ENCODE measurements at regions not wholly inside any gene's neighbourhood (a gene's known extent, or its start where the extent isn't known, plus 50 kb on each side); places are given as distances from the start of the nearest gene placed in this dataset.

DNA sequence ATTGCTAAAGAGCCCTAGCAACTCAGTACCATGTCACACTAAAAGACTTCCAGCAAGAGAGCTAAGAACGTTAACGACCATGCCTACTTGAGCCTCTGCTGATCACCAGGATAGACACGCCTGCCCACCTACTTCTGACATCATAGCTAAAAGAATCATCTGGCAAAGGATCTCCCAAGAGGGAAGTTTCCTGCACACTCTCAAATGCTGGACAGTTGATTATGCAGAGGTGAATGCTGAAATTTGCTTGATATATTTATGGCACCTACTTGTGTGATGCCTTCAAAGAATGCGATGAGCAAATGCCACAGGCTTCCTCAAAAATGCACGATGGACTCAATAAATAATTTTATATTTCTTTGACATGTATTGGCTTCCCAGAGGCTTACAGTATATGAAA is 113.6 kb downstream of the GALC start:
- DNase-seq (ENCODE audit: low read depth) = no peak

DNA sequence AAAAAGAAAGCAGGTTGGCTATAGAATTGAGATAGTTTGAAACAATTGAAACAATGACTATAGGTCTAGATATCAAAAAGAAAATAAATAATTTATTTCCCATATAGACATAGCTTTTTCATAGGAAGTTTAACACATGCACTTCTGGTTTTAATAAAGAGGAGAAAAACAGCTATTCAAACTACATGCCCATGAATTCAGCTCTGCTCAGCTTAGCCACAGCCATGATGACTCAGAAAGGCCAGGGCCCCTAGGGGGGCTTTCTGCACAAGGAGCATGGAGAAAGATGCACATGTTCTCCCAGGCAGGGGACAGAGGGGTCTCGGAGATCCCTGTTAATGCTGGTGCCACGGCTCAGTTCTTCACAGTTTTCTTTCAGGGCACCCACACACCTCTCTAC is 114.0 kb downstream of the GALC start:
- no peak for DNase-seq (ENCODE audit: low read depth)

DNA sequence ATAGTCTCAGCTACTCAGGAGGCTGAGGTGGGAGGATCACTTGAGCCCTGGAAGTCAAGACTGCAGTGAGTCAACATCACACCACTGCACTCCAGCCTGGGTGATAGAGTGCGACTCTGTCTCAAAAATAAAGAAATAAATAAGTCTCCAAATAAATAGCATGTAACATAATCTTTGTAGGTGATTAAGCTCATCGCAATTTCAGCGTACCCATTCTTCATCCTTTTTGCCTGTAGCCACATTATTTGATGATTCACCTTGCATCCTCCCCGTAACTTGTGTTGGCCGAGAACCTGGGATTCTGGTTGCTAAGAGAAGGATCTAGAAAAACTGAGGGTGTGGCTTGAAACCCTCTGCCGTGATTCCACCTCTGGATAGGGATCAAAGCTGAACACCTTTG is 115.1 kb downstream of the GALC start:
- no peak for DNase-seq (ENCODE audit: low read depth)

DNA sequence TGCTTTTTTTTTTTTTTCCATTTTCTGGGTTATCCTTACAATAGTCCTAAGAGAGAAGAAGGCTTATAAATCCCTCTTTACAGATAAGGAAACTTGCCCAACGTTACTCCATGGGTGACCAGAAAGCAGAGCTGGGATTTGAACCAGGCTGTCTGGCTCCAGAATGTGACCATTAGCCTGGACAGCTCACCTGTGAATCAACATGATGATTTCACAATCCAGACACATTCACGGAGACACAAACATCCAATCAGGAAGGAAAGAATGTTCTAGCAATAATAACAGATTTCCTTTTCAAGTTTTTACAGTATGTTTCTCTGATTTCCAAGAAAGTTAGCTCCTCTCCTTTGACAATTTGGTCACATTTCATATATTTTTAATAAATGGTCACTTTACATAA is 118.3 kb downstream of the GALC start:
- no peak for DNase-seq (ENCODE audit: low read depth)

DNA sequence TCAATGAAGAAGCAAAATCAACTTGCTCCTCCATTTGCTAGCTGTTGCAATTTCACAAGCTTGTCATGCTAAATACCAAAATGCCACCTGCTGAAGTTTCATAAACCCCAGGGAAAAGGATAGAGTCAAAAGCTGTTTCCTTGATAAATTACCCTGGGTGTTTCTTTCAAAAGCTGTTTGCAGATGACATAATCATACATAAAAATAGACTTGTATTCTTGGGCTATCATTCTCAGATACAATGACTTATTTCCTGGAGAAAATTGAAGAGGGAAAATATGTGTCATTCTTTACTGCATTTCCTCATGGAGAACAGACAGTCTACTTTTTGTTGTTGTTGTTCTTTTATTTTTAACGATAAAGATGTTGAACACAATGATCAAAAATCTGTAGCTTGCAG is 119.2 kb downstream of the GALC start:
- DNase-seq (ENCODE audit: low read depth) = no peak

DNA sequence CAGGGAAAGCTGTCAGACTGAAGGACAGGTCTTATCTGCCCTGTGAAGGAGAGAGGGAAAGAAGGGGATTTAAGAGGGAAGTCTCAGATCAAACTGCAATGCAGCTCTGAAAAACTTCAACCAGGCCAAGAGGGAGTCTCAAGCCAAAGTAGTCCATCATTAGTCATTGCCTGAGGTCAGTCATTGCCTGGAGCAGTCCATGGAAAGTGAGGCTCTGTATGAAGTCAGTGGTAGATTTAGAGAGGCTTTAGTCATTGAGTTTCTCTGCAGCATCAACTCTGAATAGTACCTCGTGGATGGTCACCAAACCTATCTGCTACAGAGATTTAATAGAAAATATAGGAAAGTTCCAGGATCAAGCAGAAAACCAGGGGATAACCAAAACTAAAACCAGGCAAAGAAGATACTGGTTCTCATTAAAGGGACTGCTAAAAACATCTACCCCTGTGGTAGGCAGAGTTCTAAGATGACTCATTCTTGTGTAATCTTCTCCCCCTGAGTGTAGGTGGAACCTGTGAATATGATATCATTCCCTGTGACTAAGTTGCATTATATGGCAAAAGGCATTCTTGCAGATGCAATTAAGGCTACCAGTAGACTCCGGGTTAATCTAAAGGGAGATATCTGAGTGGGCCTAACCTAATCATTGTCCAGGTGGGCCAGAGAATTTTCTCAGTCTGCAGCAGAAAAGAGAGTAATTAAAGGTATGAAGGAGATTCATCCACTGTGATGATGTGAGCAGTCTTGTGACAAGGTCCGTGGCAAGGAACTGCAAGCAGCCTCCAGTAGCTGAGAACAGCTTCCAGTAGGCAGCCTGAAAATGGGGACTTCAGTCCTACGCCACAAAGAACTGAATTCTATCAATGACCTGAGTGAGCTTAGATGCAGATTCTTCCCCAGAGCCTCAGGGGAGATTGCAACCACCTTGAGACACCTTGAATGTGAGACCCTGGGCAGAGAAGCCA is 123.1 kb downstream of the GALC start:
- no peak for DNase-seq (ENCODE audit: low read depth)

DNA sequence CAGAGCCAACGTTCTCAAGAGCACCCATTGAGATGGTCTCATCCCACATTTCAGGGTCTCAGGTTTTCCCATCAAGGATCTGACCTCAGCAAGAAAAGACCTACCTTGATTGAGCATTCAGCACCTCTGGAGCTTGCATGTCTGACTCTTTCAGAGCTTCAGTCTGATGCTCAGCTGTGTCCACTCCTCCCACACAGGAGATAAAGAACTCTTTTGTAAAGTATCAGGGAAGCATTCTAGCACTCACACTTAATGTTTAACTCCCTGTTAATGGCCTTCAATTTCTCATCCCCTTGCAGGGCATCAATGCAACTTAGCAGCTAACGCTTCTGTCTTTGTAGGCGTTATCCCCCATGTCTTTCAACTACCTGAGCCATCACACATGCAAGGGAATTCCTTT is 124.1 kb downstream of the GALC start:
- DNase-seq (ENCODE audit: low read depth) = no peak

DNA sequence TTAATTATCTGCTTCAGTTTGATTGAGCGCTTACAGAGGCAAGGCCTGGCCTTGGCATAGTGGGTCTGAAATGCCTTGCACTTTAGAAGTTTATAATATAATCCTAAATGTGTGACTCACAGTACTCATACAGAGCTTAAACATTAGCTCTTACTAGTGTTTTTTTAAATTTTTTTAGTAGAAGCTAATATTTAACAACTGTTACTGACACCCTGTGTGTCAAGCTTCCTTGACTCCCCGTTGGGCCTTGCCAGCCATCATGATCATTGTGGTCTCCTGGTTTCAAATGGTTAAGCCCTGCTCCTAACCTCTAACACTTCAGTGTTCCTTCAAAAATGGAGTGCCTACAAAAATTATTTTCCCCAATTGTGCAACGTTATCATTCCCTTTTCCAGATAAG is 126.9 kb downstream of the GALC start:
- DNase-seq (ENCODE audit: low read depth) = no peak

DNA sequence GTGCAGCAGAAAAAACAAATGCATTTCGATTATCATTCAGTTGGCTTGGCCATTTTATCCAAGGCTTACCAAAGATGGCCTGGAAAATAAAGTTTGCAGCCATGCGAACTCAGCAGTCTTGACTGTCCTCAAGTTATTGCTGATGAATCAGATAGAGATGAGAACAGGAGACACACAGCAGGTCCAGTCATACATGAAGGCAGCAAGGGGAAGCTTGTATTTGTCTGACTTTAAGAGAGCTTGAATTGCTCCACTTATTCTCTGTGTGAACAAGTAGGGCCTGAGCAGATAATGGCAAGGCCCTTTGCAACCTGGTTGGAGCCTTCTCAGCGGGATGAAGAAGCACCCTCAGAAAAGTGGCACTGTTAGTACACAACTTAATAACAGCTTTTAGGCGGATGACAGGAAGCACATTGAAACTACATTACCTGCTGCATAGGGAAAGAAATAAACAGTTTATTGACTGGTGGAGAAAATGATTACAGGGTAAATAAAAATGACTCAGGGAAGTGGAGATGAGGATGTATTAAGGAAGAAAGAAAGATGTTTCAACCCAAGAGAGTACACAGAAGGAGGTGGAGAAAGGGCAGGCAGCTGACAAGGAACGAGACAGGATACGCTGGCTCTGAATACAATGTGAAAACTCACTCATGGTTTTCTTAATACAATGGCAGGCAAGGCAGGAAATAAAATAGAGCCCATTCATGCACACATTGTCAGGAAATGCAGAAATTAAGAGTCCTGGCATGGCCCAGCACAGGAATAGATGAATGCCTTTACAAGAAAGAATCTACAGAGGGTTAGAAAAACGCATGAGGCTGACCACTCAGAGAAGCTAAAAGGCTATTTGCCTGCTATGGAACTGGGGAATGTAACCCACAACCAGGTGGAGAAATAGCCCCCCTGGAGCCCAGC is 128.4 kb downstream of the GALC start:
- no peak for DNase-seq (ENCODE audit: low read depth)

DNA sequence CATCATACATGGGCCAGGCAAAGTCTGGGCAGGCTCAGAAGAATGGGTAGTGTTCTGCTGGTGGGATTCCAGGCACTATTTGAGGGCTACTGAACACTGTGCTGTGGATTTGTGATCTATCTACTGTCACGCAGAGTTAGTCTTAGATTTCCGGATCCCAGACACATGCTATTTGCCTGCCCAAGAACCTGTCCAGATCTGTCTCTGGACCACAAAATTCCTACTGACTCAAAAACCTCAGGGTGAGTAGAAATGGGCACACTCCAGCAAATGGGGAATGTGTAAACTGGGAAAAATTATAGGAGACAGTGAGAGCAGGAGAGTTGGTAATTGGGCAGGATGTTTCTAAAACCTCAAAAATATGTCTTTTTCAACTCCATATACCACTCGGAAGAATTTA is 129.9 kb downstream of the GALC start:
- no peak for DNase-seq (ENCODE audit: low read depth)

DNA sequence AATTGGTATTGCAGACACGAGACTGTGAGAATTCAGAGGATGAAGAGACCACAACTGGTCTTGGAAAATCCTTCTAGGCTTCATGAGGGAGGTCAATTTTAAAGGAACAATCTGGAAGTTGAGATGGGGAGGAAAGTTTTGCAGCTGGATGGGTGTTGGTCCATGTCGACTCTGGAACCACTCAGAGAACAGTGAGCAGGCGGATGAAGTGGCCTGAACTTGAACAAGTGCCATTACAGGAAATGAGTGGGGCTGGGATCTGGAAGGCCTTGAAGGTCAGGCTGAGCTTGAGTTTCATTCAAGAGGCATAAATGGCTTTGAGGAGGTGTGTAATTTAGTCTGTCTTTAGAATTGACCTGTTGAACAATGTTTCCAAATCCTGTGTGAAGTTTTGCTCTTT is 140.9 kb downstream of the GALC start:
- DNase-seq (ENCODE audit: low read depth) = no peak

DNA sequence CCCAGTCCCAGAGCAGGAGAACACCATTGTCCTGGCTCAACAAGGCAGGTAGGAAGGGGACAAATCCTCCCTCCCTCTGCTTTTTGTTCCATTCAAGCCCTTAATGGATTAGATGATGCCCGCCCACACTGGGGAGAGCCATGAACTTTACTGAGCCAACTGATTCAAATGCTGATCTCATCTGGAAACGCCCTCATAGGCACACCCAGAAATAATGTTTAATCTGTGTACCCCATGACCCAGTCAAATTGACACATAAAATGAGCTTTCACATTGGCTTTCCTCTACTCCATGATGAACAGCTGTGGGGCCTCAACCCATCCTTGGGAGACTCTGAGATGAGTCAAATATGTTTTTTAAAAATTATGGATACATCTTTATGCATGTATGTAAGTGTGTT is 141.8 kb downstream of the GALC start:
- DNase-seq (ENCODE audit: low read depth) = no peak

DNA sequence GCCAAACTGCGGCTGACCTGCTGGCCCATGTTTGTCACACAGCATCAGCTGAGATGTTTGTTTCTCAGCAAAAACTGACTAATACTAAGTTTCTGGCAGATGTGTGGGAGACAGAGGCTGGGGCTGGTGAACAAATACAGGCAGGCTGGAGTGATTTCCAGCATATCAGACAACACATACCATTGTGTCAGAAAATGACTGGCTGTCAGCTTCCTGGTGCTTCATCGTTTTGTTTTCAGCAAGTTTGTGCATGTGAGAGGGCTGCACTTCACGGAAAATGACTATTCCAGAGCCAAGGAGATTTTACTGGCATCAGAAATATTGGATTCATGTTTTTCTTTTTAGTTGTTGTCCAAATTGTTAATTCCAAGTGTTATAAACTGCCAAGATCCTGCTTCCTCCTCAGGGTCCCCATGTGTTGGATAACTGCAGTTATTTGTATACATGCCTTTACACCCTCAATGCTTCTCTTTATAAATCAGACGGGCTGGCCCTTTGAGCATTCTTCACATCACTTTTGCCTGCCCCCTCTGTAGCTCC is 145.7 kb downstream of the GALC start:
- no peak for DNase-seq (ENCODE audit: low read depth)

DNA sequence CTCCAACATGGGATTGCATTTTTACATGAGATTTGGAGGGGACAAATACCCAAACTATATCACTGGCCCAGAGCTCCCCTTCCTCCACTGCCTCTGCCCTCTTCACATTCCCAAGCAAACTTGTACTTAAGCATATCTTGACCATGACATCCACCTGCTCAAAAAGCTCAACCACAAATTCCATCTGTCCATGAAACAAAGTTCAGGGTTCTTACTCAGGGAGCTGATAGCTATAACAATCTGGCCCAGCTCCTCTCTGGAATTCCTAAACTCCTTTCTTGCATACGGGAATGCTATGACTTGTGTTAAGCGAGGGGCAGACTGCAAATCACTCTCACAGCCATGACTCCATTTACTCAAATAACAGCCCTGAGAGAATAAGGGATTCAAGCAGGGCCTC is 152.1 kb downstream of the GALC start:
- no peak for DNase-seq (ENCODE audit: low read depth)

DNA sequence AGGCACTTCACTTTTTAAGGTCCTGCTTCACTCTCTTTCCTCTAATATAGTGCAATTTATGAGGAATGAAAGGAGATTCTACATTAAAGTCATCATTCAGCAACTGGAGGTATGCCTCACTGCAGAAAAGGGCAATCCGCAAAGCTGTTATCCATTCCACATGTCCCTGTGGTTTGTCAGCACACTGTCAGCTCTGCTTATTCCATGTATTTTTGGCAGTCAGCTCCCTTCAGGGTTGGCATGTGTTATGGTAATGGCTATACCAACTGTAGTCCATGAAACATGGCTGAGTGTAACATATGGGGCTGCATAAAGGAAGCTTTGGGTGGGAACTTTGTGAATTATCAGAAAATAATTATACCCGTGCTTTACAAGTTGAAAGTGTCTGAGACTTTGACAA is 154.1 kb downstream of the GALC start:
- no peak for DNase-seq (ENCODE audit: low read depth)

DNA sequence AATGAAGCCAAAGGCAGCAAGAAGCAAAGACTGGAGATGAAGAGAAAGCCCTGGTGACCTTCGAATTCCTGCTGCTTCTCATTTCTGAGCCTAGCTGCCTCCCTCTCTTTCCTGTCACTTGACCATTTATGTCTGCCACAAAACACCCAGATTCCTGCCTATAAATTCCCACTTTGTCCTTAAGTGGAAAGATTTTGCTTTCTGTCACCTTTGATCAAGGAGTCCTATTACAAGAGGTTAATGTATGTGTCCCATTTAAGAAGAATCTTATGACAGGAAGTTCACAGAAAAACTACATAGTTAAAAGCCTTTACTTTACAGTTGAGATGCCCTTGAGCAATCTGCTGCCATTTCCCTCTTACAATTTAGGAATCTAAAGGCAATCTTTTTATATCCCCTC is 155.7 kb downstream of the GALC start:
- no peak for DNase-seq (ENCODE audit: low read depth)

DNA sequence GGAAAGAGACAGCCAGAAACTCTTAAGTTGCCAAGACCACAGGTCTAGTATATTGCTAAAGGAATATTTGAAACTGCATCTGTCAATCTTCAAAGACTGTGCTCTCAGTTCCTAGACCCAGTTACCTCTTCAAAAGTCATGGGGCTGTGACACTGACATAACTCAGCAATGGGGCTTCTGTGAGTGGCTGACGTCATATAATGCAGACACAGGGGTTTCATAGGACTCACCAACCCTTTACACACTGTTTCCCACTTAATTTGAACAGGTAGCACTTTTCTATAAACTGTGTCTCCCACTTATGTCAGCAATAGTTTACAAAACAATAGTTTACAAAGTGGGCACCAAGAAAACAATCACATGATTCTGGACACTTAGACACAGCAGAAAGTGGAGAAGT is 158.4 kb downstream of the GALC start:
- no peak for DNase-seq (ENCODE audit: low read depth)

DNA sequence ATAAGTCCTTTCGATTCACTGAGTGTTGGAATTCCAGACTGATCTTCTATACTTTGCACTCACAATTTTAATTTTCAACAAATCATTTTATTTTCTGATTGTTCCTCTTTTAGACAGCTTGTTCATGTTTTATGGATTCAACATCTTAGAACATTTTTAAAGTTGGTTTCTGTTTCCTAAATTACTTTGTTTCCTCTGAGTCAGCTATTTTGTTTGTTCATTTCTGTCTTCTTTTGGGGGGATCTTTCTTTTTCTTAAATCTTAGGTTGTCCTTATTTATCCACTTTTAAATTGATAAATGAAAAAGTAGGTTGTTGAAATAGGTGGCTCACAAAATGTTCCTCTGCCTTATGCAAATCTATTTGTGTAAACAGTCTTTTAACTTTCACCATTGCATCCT is 160.0 kb downstream of the GALC start:
- no peak for DNase-seq (ENCODE audit: low read depth)

DNA sequence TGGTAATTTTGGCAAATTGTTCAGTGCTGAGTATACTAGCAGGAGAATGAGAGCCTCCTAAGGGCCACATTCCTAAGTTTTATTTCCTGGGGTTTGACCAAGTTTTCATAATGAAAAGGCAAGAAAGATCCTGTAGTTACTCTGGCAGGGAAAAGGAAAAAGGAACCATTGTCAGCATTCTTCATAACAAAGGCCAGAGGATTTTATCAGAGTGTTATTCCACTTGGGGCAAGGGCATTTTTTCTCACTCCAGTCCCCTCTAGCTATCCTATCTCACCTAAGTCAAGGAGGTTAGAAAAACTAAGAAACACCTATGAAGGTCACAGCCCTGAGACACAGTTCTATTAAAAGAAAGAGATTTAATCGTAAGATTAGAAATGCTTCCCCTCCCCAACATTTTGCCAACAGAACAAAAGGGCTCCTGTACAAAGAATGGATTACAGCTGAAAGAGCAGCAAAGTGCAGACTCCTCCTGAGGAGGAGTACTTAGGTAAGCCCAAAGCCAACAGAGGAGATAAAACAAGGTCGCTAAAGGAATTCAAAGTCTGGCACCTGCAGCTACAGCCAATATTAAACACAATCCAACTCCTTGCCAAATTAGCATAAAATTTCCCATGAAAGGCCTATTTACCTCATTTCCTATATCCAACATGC is 162.4 kb downstream of the GALC start:
- no peak for DNase-seq (ENCODE audit: low read depth)

DNA sequence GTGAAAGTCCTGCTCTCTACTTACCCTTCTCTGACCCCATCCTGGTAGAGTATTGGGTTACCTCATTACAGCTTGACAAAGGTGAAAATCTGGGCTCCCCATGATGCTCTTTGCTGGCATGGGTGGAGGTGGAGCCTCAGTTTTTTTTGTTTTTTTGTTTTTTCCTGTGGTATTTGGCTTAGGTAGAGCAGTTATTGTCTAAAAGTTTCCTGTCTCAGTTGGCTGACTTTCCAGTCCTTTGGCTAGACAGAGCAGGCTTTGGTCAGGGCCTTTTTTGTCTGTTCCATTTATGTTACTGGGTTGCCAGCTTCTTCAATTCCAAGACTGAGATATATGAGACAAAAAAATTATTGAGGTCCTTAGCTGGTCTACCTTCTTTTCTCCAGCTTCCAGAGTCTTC is 163.4 kb downstream of the GALC start:
- no peak for DNase-seq (ENCODE audit: low read depth)

DNA sequence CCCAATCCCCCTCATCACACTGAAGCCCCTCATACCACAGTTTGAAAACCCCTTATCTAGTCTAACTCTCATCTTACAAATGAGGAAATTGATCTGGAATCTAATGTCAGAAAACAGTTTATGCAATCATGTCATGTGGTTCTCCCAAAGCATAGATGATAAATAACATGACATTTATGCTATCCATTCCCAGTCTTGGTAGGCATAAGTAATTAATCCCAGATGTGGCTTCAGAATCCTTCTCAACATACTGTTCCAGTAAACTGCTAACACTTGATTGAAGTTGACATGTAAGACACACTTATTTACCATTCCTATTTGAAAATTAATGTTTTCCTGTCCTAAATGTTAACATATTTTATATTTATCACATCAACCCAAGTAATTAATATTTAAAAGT is 168.7 kb downstream of the GALC start:
- no peak for DNase-seq (ENCODE audit: low read depth)

DNA sequence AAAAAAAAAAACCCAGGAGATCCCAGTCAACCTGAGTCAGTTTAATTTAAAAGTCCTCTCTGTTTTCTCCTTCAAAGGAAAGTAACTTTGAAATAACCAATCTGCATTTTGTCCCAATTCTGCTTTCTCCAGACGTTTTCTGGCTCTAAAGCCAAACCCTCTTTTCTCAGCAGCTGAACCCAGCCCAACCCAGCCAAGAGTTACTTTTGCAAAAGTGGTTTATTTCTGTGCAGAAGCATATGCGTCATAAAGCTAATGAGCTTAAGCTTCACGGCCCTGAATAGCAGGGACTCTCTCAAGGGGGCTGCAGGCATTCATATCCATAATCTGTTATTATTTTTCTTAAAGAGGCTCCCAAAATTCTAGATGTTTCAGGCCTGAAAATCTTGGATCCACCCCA is 176.6 kb downstream of the GALC start:
- no peak for DNase-seq (ENCODE audit: low read depth)
